ENCODE measurements at regions not wholly inside any gene's neighbourhood (a gene's known extent, or its start where the extent isn't known, plus 50 kb on each side); places are given as distances from the start of the nearest gene placed in this dataset.

DNA sequence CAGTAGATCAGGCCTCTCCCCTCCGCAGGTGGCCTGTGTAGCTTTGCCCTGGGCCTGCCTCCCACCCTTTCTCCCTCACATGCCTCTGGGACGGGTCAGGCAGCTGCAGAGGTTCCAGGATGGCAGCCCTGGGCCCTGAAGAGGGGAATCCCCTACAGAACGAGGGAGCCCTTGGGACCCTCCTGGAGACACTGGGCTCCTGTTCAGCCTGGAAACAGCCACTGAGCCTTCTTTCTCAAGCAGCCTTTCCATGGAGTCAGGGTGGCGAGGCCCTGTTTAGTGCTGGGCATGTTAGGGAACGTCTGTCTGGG, 720.9 kb downstream of the BRD1 start:
- H3K9ac ChIP-seq (ENCODE audit: low read depth, low read length, poor library complexity) = no peak overlapping the region
- no peak overlapping the region for H3K4me3 ChIP-seq (ENCODE audit: low read length in 2 of 2)
- H3K4me2 ChIP-seq (ENCODE audit: insufficient read depth, low read length, poor library complexity, severe bottlenecking) = no peak overlapping the region
- H3K4me1 ChIP-seq (ENCODE audit: control insufficient read depth in 2 of 2, insufficient read depth in 1 of 2, low read depth in 1 of 2, low read length in 2 of 2) = peaks cover 3 to 4% of the 10 kb centered on the region in 2 donors
- H3K27ac ChIP-seq (replicated peaks; ENCODE audit: low read length) = no peak overlapping the region
- H2BK120ac ChIP-seq (ENCODE audit: low read depth, low read length) = no peak overlapping the region
- no peak overlapping the region for H3K14ac ChIP-seq (ENCODE audit: low read length)
- peak overlapping the region; percentile 65 for H2AK5ac ChIP-seq (ENCODE audit: low read depth, low read length)
- H3K9me3 ChIP-seq (replicated peaks in 1 of 2; ENCODE audit: control insufficient read depth in 2 of 2, insufficient read depth in 1 of 2, low read depth in 1 of 2, low read length in 2 of 2) = peaks cover 0 to 3% of the 10 kb centered on the region in 2 donors
- H3K4ac ChIP-seq (ENCODE audit: low read length) = no peak overlapping the region
- no peaks in the 10 kb centered on the region for H3K36me3 ChIP-seq (replicated peaks in 1 of 2; ENCODE audit: control insufficient read depth in 2 of 2, insufficient read depth in 2 of 2, low read length in 2 of 2)
- peaks cover 0 to 6% (median 2%) of the 10 kb centered on the region in 3 experiments for H3K27me3 ChIP-seq (ENCODE audit: control insufficient read depth in 3 of 3, insufficient read depth in 3 of 3, low read depth in 1 of 3, low read length in 3 of 3)
- WGBS, 2 donors (ENCODE audit: extremely low coverage in 2 of 2, insufficient read length in 2 of 2, insufficient replicate concordance in 1 of 2) = no CpG with 5 or more reads among the region's 5 CpGs
- H3K18ac ChIP-seq (ENCODE audit: low read length) = peak overlapping the region; percentile 69
- DNase-seq (ENCODE audit: low spot score) = no peak
- H3K23ac ChIP-seq (ENCODE audit: low read depth, low read length, poor library complexity) = no peak overlapping the region
- H3K79me1 ChIP-seq (ENCODE audit: low read depth, low read length) = peaks cover 2% of the 10 kb centered on the region
- no peak overlapping the region for H2AFZ ChIP-seq (ENCODE audit: low read length)
- H2BK15ac ChIP-seq (ENCODE audit: low read length) = no peak overlapping the region
- H2BK5ac ChIP-seq (ENCODE audit: low read length) = no peak overlapping the region
- no peak overlapping the region for H4K91ac ChIP-seq (ENCODE audit: low read depth, low read length, poor library complexity)
- H2BK12ac ChIP-seq (ENCODE audit: low read length) = no peak overlapping the region
- H4K8ac ChIP-seq (ENCODE audit: low read depth, low read length) = no peak overlapping the region

DNA sequence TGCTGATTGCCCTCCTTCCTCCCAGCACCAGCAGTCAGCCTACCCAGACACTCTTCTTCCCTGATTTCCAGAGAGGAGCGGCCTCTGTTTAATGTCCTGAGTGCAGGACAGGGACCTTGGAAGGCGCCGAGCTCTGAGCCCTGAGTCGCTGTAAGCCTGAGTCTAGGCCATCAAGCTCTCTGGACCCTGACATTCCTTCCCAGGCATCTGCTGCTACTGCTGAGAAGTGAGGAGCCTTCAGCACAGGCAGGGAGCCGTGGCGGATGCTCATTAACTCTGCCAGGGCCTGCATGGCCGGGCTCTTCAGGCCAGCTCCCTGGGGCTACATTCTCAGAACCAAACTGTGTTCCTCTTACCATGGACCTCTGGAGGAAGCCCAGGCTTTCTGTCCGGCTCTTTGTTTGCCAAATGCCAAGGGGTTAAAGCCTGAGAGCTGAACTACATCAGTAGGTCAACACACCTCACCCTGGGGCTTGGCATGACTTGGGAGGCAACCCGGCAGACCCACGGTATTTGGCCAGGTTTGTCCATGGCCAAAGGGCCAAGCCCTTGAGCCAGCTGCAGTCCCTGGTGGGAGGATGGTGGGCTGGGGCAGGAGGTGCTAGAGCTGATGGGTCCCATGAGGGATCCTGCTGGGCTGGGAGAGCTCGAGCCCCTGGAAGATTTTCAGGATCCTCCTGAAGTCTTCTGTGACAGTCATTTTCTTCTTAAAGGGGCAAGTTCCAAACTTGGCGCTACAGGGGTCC, 721.4 kb downstream of the BRD1 start:
- no peak overlapping the region for H3K4me3 ChIP-seq (ENCODE audit: low read length in 2 of 2)
- no peak overlapping the region for H3K4ac ChIP-seq (ENCODE audit: low read length)
- H3K36me3 ChIP-seq (replicated peaks in 1 of 2; ENCODE audit: control insufficient read depth in 2 of 2, insufficient read depth in 2 of 2, low read length in 2 of 2) = no peaks in the 10 kb centered on the region
- no peak overlapping the region for H3K4me2 ChIP-seq (ENCODE audit: insufficient read depth, low read length, poor library complexity, severe bottlenecking)
- H2BK120ac ChIP-seq (ENCODE audit: low read depth, low read length) = no peak overlapping the region
- H2BK12ac ChIP-seq (ENCODE audit: low read length) = no peak overlapping the region
- H4K8ac ChIP-seq (ENCODE audit: low read depth, low read length) = no peak overlapping the region
- H3K14ac ChIP-seq (ENCODE audit: low read length) = no peak overlapping the region
- H2BK15ac ChIP-seq (ENCODE audit: low read length) = no peak overlapping the region
- H2AK5ac ChIP-seq (ENCODE audit: low read depth, low read length) = peak overlapping the region; percentile 65
- WGBS, 2 donors (ENCODE audit: extremely low coverage in 2 of 2, insufficient read length in 2 of 2, insufficient replicate concordance in 1 of 2) = no CpG with 5 or more reads among the region's 12 CpGs
- peaks cover 0 to 6% (median 2%) of the 10 kb centered on the region in 3 experiments for H3K27me3 ChIP-seq (ENCODE audit: control insufficient read depth in 3 of 3, insufficient read depth in 3 of 3, low read depth in 1 of 3, low read length in 3 of 3)
- H3K9ac ChIP-seq (ENCODE audit: low read depth, low read length, poor library complexity) = no peak overlapping the region
- H3K9me3 ChIP-seq (replicated peaks in 1 of 2; ENCODE audit: control insufficient read depth in 2 of 2, insufficient read depth in 1 of 2, low read depth in 1 of 2, low read length in 2 of 2) = peaks cover 0 to 3% of the 10 kb centered on the region in 2 donors
- DNase-seq (ENCODE audit: low spot score) = no peak
- H3K18ac ChIP-seq (ENCODE audit: low read length) = peak overlapping the region; percentile 69
- H2BK5ac ChIP-seq (ENCODE audit: low read length) = no peak overlapping the region
- H3K27ac ChIP-seq (replicated peaks; ENCODE audit: low read length) = no peak overlapping the region
- H2AFZ ChIP-seq (ENCODE audit: low read length) = no peak overlapping the region
- H3K4me1 ChIP-seq (ENCODE audit: control insufficient read depth in 2 of 2, insufficient read depth in 1 of 2, low read depth in 1 of 2, low read length in 2 of 2) = peaks cover 3 to 4% of the 10 kb centered on the region in 2 donors
- no peak overlapping the region for H3K23ac ChIP-seq (ENCODE audit: low read depth, low read length, poor library complexity)
- no peak overlapping the region for H4K91ac ChIP-seq (ENCODE audit: low read depth, low read length, poor library complexity)
- peaks cover 2% of the 10 kb centered on the region for H3K79me1 ChIP-seq (ENCODE audit: low read depth, low read length)

DNA sequence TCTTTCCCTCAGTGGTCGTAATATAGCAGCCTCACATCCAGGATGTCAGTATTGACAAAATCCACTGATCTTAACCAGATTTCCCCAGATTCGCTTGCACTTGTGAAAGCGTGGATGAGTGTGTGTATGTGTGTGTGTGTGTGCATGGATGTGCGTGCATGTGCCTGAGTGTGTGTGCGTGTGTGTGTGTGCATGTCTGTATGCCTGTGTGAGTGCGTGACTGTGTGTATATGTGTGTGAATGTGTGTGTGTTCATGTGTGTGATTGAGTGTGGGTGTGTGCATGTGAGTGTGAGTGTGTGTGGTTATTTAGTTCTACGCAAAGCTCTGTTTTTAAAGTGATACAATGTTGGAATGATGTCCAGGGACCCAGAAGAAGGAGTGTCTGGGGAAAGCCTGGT, 723.2 kb downstream of the BRD1 start:
- no peak overlapping the region for H2AK5ac ChIP-seq (ENCODE audit: low read depth, low read length)
- H3K14ac ChIP-seq (ENCODE audit: low read length) = no peak overlapping the region
- H3K9me3 ChIP-seq (replicated peaks in 1 of 2; ENCODE audit: control insufficient read depth in 2 of 2, insufficient read depth in 1 of 2, low read depth in 1 of 2, low read length in 2 of 2) = peaks cover 0 to 3% of the 10 kb centered on the region in 2 donors
- H4K8ac ChIP-seq (ENCODE audit: low read depth, low read length) = no peak overlapping the region
- H3K4me1 ChIP-seq (ENCODE audit: control insufficient read depth in 2 of 2, insufficient read depth in 1 of 2, low read depth in 1 of 2, low read length in 2 of 2) = peaks cover 3 to 4% of the 10 kb centered on the region in 2 donors
- no peak overlapping the region for H2BK12ac ChIP-seq (ENCODE audit: low read length)
- no peak overlapping the region for H3K27ac ChIP-seq (replicated peaks; ENCODE audit: low read length)
- H2BK120ac ChIP-seq (ENCODE audit: low read depth, low read length) = no peak overlapping the region
- H3K4me3 ChIP-seq (ENCODE audit: low read length in 2 of 2) = peak overlapping the region in 1 of 2 donors; percentile 59
- H2AFZ ChIP-seq (ENCODE audit: low read length) = no peak overlapping the region
- H3K79me1 ChIP-seq (ENCODE audit: low read depth, low read length) = peaks cover 2% of the 10 kb centered on the region
- H3K9ac ChIP-seq (ENCODE audit: low read depth, low read length, poor library complexity) = peak overlapping the region; percentile 63
- H3K4ac ChIP-seq (ENCODE audit: low read length) = no peak overlapping the region
- peaks cover 0 to 6% (median 2%) of the 10 kb centered on the region in 3 experiments for H3K27me3 ChIP-seq (ENCODE audit: control insufficient read depth in 3 of 3, insufficient read depth in 3 of 3, low read depth in 1 of 3, low read length in 3 of 3)
- no peak for DNase-seq (ENCODE audit: low spot score)
- no peak overlapping the region for H3K4me2 ChIP-seq (ENCODE audit: insufficient read depth, low read length, poor library complexity, severe bottlenecking)
- H4K91ac ChIP-seq (ENCODE audit: low read depth, low read length, poor library complexity) = peak overlapping the region; percentile 22
- H2BK5ac ChIP-seq (ENCODE audit: low read length) = no peak overlapping the region
- H3K36me3 ChIP-seq (replicated peaks in 1 of 2; ENCODE audit: control insufficient read depth in 2 of 2, insufficient read depth in 2 of 2, low read length in 2 of 2) = no peaks in the 10 kb centered on the region
- peak overlapping the region; percentile 37 for H3K23ac ChIP-seq (ENCODE audit: low read depth, low read length, poor library complexity)
- peak overlapping the region; percentile 3 for H3K18ac ChIP-seq (ENCODE audit: low read length)
- WGBS, 2 donors (ENCODE audit: extremely low coverage in 2 of 2, insufficient read length in 2 of 2, insufficient replicate concordance in 1 of 2) = no CpG with 5 or more reads among the region's 7 CpGs
- no peak overlapping the region for H2BK15ac ChIP-seq (ENCODE audit: low read length)

DNA sequence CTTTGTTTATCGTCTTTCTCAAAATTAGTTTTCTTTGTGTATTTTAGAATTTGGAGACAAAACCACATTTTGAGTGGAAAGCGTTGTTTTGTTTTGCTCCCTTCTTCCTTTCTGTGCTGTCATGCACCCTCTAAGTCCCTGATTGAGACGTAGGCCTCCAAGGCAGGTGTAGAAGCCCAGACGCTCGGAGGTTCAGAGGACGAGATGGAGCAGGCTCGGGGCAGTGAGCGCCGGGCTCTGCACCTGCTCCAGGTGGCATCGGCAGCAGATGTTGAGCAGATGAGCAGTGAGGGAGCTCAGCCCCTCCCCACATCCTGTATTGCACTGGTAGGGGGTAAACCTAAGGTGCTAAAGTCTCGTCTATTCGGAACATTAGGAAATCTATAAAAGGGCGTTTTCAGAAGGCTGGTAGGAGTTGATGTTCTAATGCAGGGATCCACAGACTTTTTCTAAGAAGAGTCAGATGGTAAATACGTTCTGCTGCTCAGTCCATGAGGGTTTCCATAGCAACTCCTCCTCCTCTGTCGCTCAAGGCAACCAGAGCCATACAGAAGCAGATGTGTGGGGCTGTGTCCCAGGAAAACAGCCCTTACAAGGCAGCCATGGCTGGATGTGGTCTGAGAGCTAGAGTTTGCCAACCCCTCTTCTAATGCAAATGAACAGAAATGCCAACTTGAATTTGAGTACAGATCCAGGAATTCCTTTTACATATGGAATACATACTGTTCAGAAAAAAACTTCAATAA, 724.2 kb downstream of the BRD1 start:
- Histone ChIP-seq H2BK5ac (ENCODE audit: low read length) (no peak overlapping the region), H3K4me2 (ENCODE audit: insufficient read depth, low read length, poor library complexity, severe bottlenecking) (no peak overlapping the region), H3K23ac (ENCODE audit: low read depth, low read length, poor library complexity) (no peak overlapping the region), H3K14ac (ENCODE audit: low read length) (no peak overlapping the region), H3K27ac (replicated peaks; ENCODE audit: low read length) (no peak overlapping the region), H3K36me3 (replicated peaks in 1 of 2; ENCODE audit: control insufficient read depth in 2 of 2, insufficient read depth in 2 of 2, low read length in 2 of 2) (no peaks in the 10 kb centered on the region), H3K4me3 (ENCODE audit: low read length in 2 of 2) (no peak overlapping the region), H3K79me1 (ENCODE audit: low read depth, low read length) (peaks cover 2% of the 10 kb centered on the region), H3K9me3 (replicated peaks in 1 of 2; ENCODE audit: control insufficient read depth in 2 of 2, insufficient read depth in 1 of 2, low read depth in 1 of 2, low read length in 2 of 2) (peaks cover 0 to 3% of the 10 kb centered on the region in 2 donors), H2AFZ (ENCODE audit: low read length) (no peak overlapping the region), H3K4me1 (ENCODE audit: control insufficient read depth in 2 of 2, insufficient read depth in 1 of 2, low read depth in 1 of 2, low read length in 2 of 2) (peaks cover 3 to 4% of the 10 kb centered on the region in 2 donors), H2BK12ac (ENCODE audit: low read length) (no peak overlapping the region), H3K4ac (ENCODE audit: low read length) (no peak overlapping the region), H3K9ac (ENCODE audit: low read depth, low read length, poor library complexity) (peak overlapping the region; percentile 6), H3K18ac (ENCODE audit: low read length) (peak overlapping the region; percentile 23), H4K8ac (ENCODE audit: low read depth, low read length) (no peak overlapping the region), H2BK15ac (ENCODE audit: low read length) (no peak overlapping the region), H2AK5ac (ENCODE audit: low read depth, low read length) (no peak overlapping the region), H3K27me3 (ENCODE audit: control insufficient read depth in 3 of 3, insufficient read depth in 3 of 3, low read depth in 1 of 3, low read length in 3 of 3) (peaks cover 0 to 6% (median 2%) of the 10 kb centered on the region in 3 experiments), H4K91ac (ENCODE audit: low read depth, low read length, poor library complexity) (no peak overlapping the region), H2BK120ac (ENCODE audit: low read depth, low read length) (no peak overlapping the region)
- DNase-seq (ENCODE audit: low spot score) = no peak
- WGBS, 2 donors (ENCODE audit: extremely low coverage in 2 of 2, insufficient read length in 2 of 2, insufficient replicate concordance in 1 of 2) = no CpG with 5 or more reads among the region's 15 CpGs
